SK-N-SH (cell line): ENCODE measurements at regions not wholly inside any gene's neighbourhood (a gene's known extent, or its start where the extent isn't known, plus 50 kb on each side); places are given as distances from the start of the nearest gene placed in this dataset.

Experiments
- CTCF ChIA-PET: fragments of 300-600, 350-600 bp; formaldehyde crosslinking; extraction: SDS; loops from one replicate; lab custom pipeline; 2021; lab: Yijun Ruan, JAX
- POLR2A ChIA-PET: fragments of 350-600 bp; sonication (Branson Sonifier 250); formaldehyde crosslinking; extraction: SDS; loops from one replicate; lab custom pipeline; 2020; ENCODE audit warnings: antibody characterized with exemption, inconsistent platforms; lab: Yijun Ruan, JAX
- DNase-seq: peaks from one replicate; pipeline ENCODE4 v3.0.0; 2012
- H2AFZ ChIP-seq: fragments of 200-600 bp; sonication (generic); 2 replicates; pipeline ENCODE4 v1.8.1; 2016; ENCODE audit warnings: antibody characterized with exemption, mild to moderate bottlenecking, low read depth
- H3F3A ChIP-seq: fragments of 200-600 bp; sonication (generic); replicated peaks from 2 replicates; pipeline ENCODE3; 2016; ENCODE audit warnings: antibody characterized with exemption, mild to moderate bottlenecking; ENCODE audit not compliant: insufficient read depth
- H3K27ac ChIP-seq, 2 experiments: fragments of 200-500 bp in 1 of 2; fragments of 200-600 bp in 1 of 2; sonication (Bioruptor generic) in 1 of 2; sonication (generic), shearing (Covaris generic) in 1 of 2; 2 replicates each; pipeline versions ENCODE4 v1.5.1 to v1.6.1; 2014 to 2016; ENCODE audit warnings: low read depth in 2 of 2, inconsistent platforms in 1 of 2, low read length in 1 of 2, mild to moderate bottlenecking in 1 of 2, mixed read lengths in 1 of 2
- H3K27me3 ChIP-seq: fragments of 200-600 bp; sonication (generic), shearing (Covaris generic); 2 replicates; pipeline ENCODE4 v1.6.1; 2016; ENCODE audit warnings: mixed run types; ENCODE audit not compliant: insufficient read depth
- H3K36me3 ChIP-seq, 2 experiments: fragments of 200-500 bp in 1 of 2; fragments of 200-600 bp in 1 of 2; sonication (Bioruptor generic) in 1 of 2; sonication (generic) in 1 of 2; replicated peaks in 1 of 2; 2 replicates each; pipeline versions ENCODE3 to v1.5.1; 2014 to 2016; ENCODE audit warnings: low read length in 1 of 2, mild to moderate bottlenecking in 1 of 2; ENCODE audit not compliant: insufficient read depth in 2 of 2, control insufficient read depth in 1 of 2
- H3K4me1 ChIP-seq, 2 experiments: fragments of 200-500 bp in 1 of 2; fragments of 200-600 bp in 1 of 2; sonication (Bioruptor generic) in 1 of 2; sonication (generic), shearing (Covaris generic) in 1 of 2; 2 replicates each; pipeline versions ENCODE4 v1.5.1 to v1.6.1; 2014 to 2016; ENCODE audit warnings: low read depth in 1 of 2, low read length in 1 of 2, mixed run types in 1 of 2; ENCODE audit not compliant: insufficient read depth in 2 of 2, control insufficient read depth in 1 of 2
- H3K4me2 ChIP-seq: fragments of 200-600 bp; sonication (generic), shearing (Covaris generic); 2 replicates; pipeline ENCODE4 v1.6.1; 2017; ENCODE audit warnings: mixed run types
- H3K4me3 ChIP-seq, 2 experiments: fragments of 200-500 bp in 1 of 2; fragments of 200-600 bp in 1 of 2; sonication (Bioruptor generic) in 1 of 2; sonication (generic), shearing (Covaris generic) in 1 of 2; 2 replicates each; pipeline versions ENCODE4 v1.5.1 to v1.8.1; 2014 to 2016; ENCODE audit warnings: low read depth in 2 of 2, inconsistent platforms in 1 of 2, low read length in 1 of 2, mild to moderate bottlenecking in 1 of 2, mixed read lengths in 1 of 2, moderate library complexity in 1 of 2
- H3K79me2 ChIP-seq: fragments of 200-600 bp; sonication (generic); 2 replicates; pipeline ENCODE4 v1.8.1; 2017; ENCODE audit warnings: mild to moderate bottlenecking; ENCODE audit not compliant: insufficient read depth
- H3K9ac ChIP-seq: fragments of 200-600 bp; sonication (generic); 2 replicates; pipeline ENCODE4 v1.6.1; 2017; ENCODE audit warnings: mixed run types
- H3K9me2 ChIP-seq: fragments of 200-600 bp; sonication (generic); 2 replicates; pipeline ENCODE4 v1.6.1; 2017; ENCODE audit warnings: mixed run types
- H3K9me3 ChIP-seq: fragments of 200-600 bp; sonication (generic); 2 replicates; pipeline ENCODE4 v1.6.1; 2017; ENCODE audit warnings: mixed run types, mild to moderate bottlenecking, moderate library complexity
- H4K20me1 ChIP-seq: fragments of 200-600 bp; sonication (generic); 2 replicates; pipeline ENCODE4 v1.6.1; 2017; ENCODE audit warnings: mild to moderate bottlenecking, mixed run types; ENCODE audit not compliant: insufficient read depth
- ELF1 ChIP-seq: IDR thresholded peaks from 2 replicates; pipeline ENCODE4 v1.4.0; 2012
- EZH2phosphoT487 ChIP-seq: fragments of 200-600 bp; sonication (generic); IDR thresholded peaks from 2 replicates; pipeline ENCODE4 v1.6.1; 2017; ENCODE audit warnings: low read depth, mixed run types, mild to moderate bottlenecking, antibody characterized with exemption, moderate library complexity, borderline replicate concordance
- FOXM1 ChIP-seq: IDR thresholded peaks from 2 replicates; pipeline ENCODE4 v1.4.0; 2012; ENCODE audit warnings: low read depth, mild to moderate bottlenecking
- GABPA ChIP-seq: IDR thresholded peaks from 2 replicates; pipeline ENCODE4 v1.4.0; 2012; ENCODE audit warnings: low read depth, mild to moderate bottlenecking
- NFIC ChIP-seq: IDR thresholded peaks from 2 replicates; pipeline ENCODE4 v1.4.0; 2012; ENCODE audit warnings: borderline replicate concordance
- NRF1 ChIP-seq: IDR thresholded peaks from 2 replicates; pipeline ENCODE4 v1.6.1; 2012; ENCODE audit warnings: low read depth, mild to moderate bottlenecking, low read length
- RAD21 ChIP-seq: IDR thresholded peaks from 2 replicates; pipeline ENCODE4 v1.6.1; 2012; ENCODE audit warnings: mild to moderate bottlenecking, low read length
- RCOR1 ChIP-seq: fragments of 150-350 bp; IDR thresholded peaks from 2 replicates; pipeline ENCODE4 v1.6.1; 2017; ENCODE audit warnings: antibody characterized with exemption, low read length
- RFX5 ChIP-seq: IDR thresholded peaks from 2 replicates; pipeline ENCODE4 v1.6.1; 2012; ENCODE audit warnings: mild to moderate bottlenecking, improper control_type of control experiment, low read length
- SIN3A ChIP-seq: IDR thresholded peaks from 2 replicates; pipeline ENCODE4 v1.6.1; 2012; ENCODE audit warnings: low read depth, mild to moderate bottlenecking, low read length, moderate library complexity, borderline replicate concordance
- SMC3 ChIP-seq: IDR thresholded peaks from 2 replicates; pipeline ENCODE4 v1.6.1; 2012; ENCODE audit warnings: low read depth, low read length, improper control_type of control experiment
- TCF12 ChIP-seq: IDR thresholded peaks from 2 replicates; pipeline ENCODE4 v1.4.0; 2012
- TEAD4 ChIP-seq: IDR thresholded peaks from 2 replicates; pipeline ENCODE4 v1.4.0; 2012; ENCODE audit warnings: mild to moderate bottlenecking, borderline replicate concordance; ENCODE audit not compliant: insufficient read depth
- USF2 ChIP-seq: fragments of 150-350 bp; IDR thresholded peaks from 2 replicates; pipeline ENCODE4 v1.6.1; 2017; ENCODE audit warnings: antibody characterized with exemption, low read length, low read depth, borderline replicate concordance
- WGBS: methylation state at CpG from one replicate; pipeline ENCODE4 v1.1.6; 2017; ENCODE audit warnings: low lambda C conversion rate; 5-methylcytosine and 5-hydroxymethylcytosine counted together
- TF ChIP-seq, protein P1 (sequence below): fragments of 200-600 bp; sonication (generic); IDR thresholded peaks from 2 replicates; pipeline ENCODE4 v1.6.1; 2017; ENCODE audit warnings: antibody characterized with exemption, mild to moderate bottlenecking, moderate library complexity
- TF ChIP-seq, protein P2 (sequence below): IDR thresholded peaks from 2 replicates; pipeline ENCODE4; 2012

- TF ChIP-seq TCF12 (no peak), EZH2phosphoT487 (no peak), GABPA (no peak), SMC3 (no peak), ELF1 (no peak), NRF1 (no peak), RAD21 (no peak), NFIC (no peak), FOXM1 (no peak), RFX5 (no peak), SIN3A (no peak), USF2 (no peak), TEAD4 (no peak), RCOR1 (no peak)
- TF ChIP-seq, protein P1, sequence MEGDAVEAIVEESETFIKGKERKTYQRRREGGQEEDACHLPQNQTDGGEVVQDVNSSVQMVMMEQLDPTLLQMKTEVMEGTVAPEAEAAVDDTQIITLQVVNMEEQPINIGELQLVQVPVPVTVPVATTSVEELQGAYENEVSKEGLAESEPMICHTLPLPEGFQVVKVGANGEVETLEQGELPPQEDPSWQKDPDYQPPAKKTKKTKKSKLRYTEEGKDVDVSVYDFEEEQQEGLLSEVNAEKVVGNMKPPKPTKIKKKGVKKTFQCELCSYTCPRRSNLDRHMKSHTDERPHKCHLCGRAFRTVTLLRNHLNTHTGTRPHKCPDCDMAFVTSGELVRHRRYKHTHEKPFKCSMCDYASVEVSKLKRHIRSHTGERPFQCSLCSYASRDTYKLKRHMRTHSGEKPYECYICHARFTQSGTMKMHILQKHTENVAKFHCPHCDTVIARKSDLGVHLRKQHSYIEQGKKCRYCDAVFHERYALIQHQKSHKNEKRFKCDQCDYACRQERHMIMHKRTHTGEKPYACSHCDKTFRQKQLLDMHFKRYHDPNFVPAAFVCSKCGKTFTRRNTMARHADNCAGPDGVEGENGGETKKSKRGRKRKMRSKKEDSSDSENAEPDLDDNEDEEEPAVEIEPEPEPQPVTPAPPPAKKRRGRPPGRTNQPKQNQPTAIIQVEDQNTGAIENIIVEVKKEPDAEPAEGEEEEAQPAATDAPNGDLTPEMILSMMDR, result no peak
- TF ChIP-seq, protein P2, sequence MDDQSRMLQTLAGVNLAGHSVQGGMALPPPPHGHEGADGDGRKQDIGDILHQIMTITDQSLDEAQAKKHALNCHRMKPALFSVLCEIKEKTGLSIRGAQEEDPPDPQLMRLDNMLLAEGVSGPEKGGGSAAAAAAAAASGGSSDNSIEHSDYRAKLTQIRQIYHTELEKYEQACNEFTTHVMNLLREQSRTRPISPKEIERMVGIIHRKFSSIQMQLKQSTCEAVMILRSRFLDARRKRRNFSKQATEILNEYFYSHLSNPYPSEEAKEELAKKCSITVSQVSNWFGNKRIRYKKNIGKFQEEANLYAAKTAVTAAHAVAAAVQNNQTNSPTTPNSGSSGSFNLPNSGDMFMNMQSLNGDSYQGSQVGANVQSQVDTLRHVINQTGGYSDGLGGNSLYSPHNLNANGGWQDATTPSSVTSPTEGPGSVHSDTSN, result no peak
- Histone ChIP-seq H3K79me2 (no peaks in the 10 kb centered on the region), H3K36me3 (no peaks in the 10 kb centered on the region), H3F3A (no peaks in the 10 kb centered on the region), H3K27me3 (no peaks in the 10 kb centered on the region), H3K4me2 (no peak overlapping the region), H3K9ac (no peak overlapping the region), H3K4me1 (peaks cover 0 to 5% of the 10 kb centered on the region in 2 experiments; a peak in 1 of 4 replicates), H3K27ac (no peak overlapping the region), H3K9me2 (no peaks in the 10 kb centered on the region), H3K9me3 (no peaks in the 10 kb centered on the region), H3K4me3 (no peak overlapping the region), H4K20me1 (no peaks in the 10 kb centered on the region), H2AFZ (no peak overlapping the region)
- WGBS, result 57% methylated on average over 6 of the region's 6 CpGs
- DNase-seq, result no peak
- ChIA-PET CTCF (no interaction called here), POLR2A (no interaction called here)
These were observed 372.9 kb upstream of the AUTS2 start for GRCh38 chr7:69225259-69225943.
